ENCODE measurements at regions not wholly inside any gene's neighbourhood (a gene's known extent, or its start where the extent isn't known, plus 50 kb on each side); places are given as distances from the start of the nearest gene placed in this dataset.

GRCh38 chr7:25830215-25830614 lies 321.8 kb upstream of the NFE2L3 start:
- DNase-seq, result no peak

- DNase-seq, result no peak
Measured at GRCh38 chr7:25831062-25831691, 320.8 kb upstream of the NFE2L3 start.

- DNase-seq, result no peak
Measured at GRCh38 chr7:25831831-25832411, 320.1 kb upstream of the NFE2L3 start.

- DNase-seq, result no peak
Measured at GRCh38 chr7:25832456-25832855, 319.5 kb upstream of the NFE2L3 start.

- no peak for DNase-seq
Measured at GRCh38 chr7:25832929-25833328, 319.1 kb upstream of the NFE2L3 start.

- DNase-seq, result no peak
Measured at GRCh38 chr7:25834050-25834449, 317.9 kb upstream of the NFE2L3 start.

- DNase-seq, result no peak
Measured at GRCh38 chr7:25835197-25835596, 316.8 kb upstream of the NFE2L3 start.

GRCh38 chr7:25839084-25839769 lies 312.8 kb upstream of the NFE2L3 start:
- no peak for DNase-seq

- DNase-seq, result no peak
Measured at GRCh38 chr7:25840209-25840792, 311.7 kb upstream of the NFE2L3 start.

- no peak for DNase-seq
Measured at GRCh38 chr7:25841575-25841974, 310.4 kb upstream of the NFE2L3 start.

- no peak for DNase-seq
Measured at GRCh38 chr7:25842201-25842733, 309.7 kb upstream of the NFE2L3 start.

- DNase-seq, result no peak
Measured at GRCh38 chr7:25843467-25843866, 308.5 kb upstream of the NFE2L3 start.

GRCh38 chr7:25844102-25844870 lies 307.7 kb upstream of the NFE2L3 start:
- DNase-seq, result no peak

- no peak for DNase-seq
Measured at GRCh38 chr7:25845464-25845863, 306.5 kb upstream of the NFE2L3 start.

GRCh38 chr7:25846722-25847121 lies 305.3 kb upstream of the NFE2L3 start:
- no peak for DNase-seq

- DNase-seq, result no peak
Measured at GRCh38 chr7:25847336-25848070, 304.5 kb upstream of the NFE2L3 start.

- DNase-seq, result no peak
Measured at GRCh38 chr7:25849500-25850184, 302.4 kb upstream of the NFE2L3 start.

GRCh38 chr7:25850216-25850615 lies 301.8 kb upstream of the NFE2L3 start:
- no peak for DNase-seq

GRCh38 chr7:25850735-25851134 lies 301.3 kb upstream of the NFE2L3 start:
- no peak for DNase-seq

- no peak for DNase-seq
Measured at GRCh38 chr7:25851332-25852210, 300.4 kb upstream of the NFE2L3 start.
